ENCODE measurements at regions not wholly inside any gene's neighbourhood (a gene's known extent, or its start where the extent isn't known, plus 50 kb on each side); places are given as distances from the start of the nearest gene placed in this dataset.

DNA sequence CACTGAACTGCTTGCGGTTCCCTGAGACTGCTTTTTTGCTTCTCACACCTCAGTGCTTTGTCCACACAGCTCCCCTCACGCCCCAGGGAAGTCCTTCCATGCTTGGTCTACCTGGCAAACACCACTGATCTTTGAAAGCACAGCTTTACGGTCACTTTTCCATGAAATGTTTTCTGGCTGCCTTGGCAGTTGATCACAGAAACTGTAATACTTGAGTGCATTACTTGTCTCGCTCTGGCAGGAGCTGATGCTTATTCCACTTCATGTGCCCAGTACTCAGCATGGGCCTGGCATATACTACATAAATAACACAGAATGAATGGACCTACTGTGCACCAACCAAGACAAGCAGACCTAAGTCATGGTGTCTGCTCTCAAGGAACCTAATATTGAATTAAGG lies 121.1 kb downstream of the MEX3B start:
- 13% methylated on average over 4 of the region's 4 CpGs for WGBS (ENCODE audit: missing lambda C conversion rate)
- Histone ChIP-seq H3K9me3 (peaks cover 6% of the 10 kb centered on the region; the same call in 2 of the 3 replicates), H3K4me2 (no peak overlapping the region), H3K27ac (no peak overlapping the region), H3K4me1 (no peaks in the 10 kb centered on the region), H3K4me3 (no peak overlapping the region)
- TF ChIP-seq, protein P1, sequence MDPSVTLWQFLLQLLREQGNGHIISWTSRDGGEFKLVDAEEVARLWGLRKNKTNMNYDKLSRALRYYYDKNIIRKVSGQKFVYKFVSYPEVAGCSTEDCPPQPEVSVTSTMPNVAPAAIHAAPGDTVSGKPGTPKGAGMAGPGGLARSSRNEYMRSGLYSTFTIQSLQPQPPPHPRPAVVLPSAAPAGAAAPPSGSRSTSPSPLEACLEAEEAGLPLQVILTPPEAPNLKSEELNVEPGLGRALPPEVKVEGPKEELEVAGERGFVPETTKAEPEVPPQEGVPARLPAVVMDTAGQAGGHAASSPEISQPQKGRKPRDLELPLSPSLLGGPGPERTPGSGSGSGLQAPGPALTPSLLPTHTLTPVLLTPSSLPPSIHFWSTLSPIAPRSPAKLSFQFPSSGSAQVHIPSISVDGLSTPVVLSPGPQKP (IDR thresholded peaks at IDR 0.05; ENCODE audit: low read depth, low read length), result no peak
- no peak for FAIRE-seq
- no peak for ATAC-seq
- POLR2A ChIA-PET, result no interaction called here
- CTCF ChIA-PET, result no interaction called here
- DNase-seq (ENCODE audit: low read depth in 1 of 2, low spot score in 1 of 2), result no peak

DNA sequence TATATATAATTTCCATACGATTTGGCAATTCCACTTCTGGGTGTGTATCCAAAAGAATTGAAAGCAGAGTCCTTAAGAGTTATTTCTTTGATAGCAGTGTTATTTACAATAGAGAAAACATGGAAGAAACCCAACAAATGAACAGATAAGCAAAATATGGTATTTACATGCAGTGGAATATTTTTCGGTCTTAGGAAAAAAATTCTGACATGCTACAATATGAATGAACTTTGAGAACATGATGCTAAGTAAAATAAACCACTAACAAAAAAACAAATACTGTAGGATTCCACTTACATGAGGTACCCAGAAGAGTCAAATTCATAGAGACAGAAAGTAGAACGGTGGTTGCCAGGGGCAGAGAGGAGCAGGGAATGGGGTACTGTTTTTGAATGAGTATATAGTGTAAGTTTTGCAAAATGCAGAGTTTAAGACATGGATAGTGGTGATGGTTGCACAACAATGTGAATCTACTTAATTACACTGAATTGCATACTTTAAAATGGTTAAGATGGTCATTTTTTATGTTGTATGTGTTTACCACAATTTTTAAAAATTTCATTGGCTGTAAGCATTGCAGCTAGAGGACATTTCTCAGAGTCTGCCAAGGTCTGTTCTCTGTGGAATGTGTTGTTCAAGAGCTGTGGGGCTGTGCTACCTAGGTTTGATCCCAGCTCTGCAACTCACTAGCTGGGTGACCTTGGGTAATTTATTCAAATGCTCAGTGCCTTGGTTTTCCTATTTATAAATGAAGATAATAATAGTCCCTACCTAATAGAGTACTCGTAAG lies 122.1 kb downstream of the MEX3B start:
- Histone ChIP-seq H3K9me3 (peaks cover 10% of the 10 kb centered on the region; the same call in 2 of the 3 replicates), H3K27ac (no peak overlapping the region), H3K4me1 (no peaks in the 10 kb centered on the region), H3K4me3 (no peak overlapping the region), H3K4me2 (no peak overlapping the region)
- ATAC-seq, result no peak
- FAIRE-seq, result no peak
- TF ChIP-seq HEYL (CRISPR knock-in tag; IDR thresholded peaks at IDR 0.05) (no peak), TFCP2L1 (CRISPR knock-in tag; IDR thresholded peaks at IDR 0.05) (no peak), JUNB (IDR thresholded peaks at IDR 0.05) (no peak), MYC (IDR thresholded peaks at IDR 0.05; ENCODE audit: borderline replicate concordance, low read length) (no peak), ZNF302 (CRISPR knock-in tag; IDR thresholded peaks at IDR 0.05) (no peak), RFX5 (IDR thresholded peaks at IDR 0.05) (no peak), NPAS2 (CRISPR knock-in tag; IDR thresholded peaks at IDR 0.05; ENCODE audit: borderline replicate concordance) (no peak), ZC3H11A (IDR thresholded peaks at IDR 0.05) (no peak), KDM5A (IDR thresholded peaks at IDR 0.05) (no peak)
- TF ChIP-seq, protein P2, sequence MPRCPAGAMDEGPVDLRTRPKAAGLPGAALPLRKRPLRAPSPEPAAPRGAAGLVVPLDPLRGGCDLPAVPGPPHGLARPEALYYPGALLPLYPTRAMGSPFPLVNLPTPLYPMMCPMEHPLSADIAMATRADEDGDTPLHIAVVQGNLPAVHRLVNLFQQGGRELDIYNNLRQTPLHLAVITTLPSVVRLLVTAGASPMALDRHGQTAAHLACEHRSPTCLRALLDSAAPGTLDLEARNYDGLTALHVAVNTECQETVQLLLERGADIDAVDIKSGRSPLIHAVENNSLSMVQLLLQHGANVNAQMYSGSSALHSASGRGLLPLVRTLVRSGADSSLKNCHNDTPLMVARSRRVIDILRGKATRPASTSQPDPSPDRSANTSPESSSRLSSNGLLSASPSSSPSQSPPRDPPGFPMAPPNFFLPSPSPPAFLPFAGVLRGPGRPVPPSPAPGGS (IDR thresholded peaks at IDR 0.05), result no peak
- 17% methylated on average over 4 of the region's 4 CpGs for WGBS (ENCODE audit: missing lambda C conversion rate)
- DNase-seq (ENCODE audit: low read depth in 1 of 2, low spot score in 1 of 2), result no peak
- POLR2A ChIA-PET, result no interaction called here
- CTCF ChIA-PET, result no interaction called here

DNA sequence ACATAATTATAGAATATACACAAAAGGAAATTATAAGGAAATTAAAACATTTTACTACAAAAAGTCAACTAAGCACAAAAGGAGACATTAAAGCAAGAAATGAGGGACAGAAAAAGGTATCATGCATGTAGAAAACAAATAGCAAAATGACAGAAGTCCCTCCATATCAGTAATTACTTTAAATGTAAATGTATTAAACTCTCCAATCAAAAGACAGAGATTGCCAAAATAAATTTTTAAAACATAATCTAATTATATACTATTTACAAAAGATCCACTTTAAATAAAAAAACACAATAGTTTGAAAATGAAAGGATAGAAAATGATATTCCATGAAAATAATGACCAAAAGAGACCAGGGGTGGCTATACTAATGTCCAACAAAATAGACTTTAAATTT lies 123.7 kb downstream of the MEX3B start:
- ChIA-PET POLR2A (no interaction called here), CTCF (no interaction called here)
- TF ChIP-seq ZNF302 (CRISPR knock-in tag; IDR thresholded peaks at IDR 0.05) (no peak), MYC (IDR thresholded peaks at IDR 0.05; ENCODE audit: borderline replicate concordance, low read length) (no peak), JUNB (IDR thresholded peaks at IDR 0.05) (no peak), HDAC2 (IDR thresholded peaks at IDR 0.05) (no peak), ESRRA (IDR thresholded peaks at IDR 0.05; ENCODE audit: borderline replicate concordance, low read length) (no peak), FOXS1 (CRISPR knock-in tag; IDR thresholded peaks at IDR 0.05) (no peak), ZFP36 (IDR thresholded peaks at IDR 0.05; ENCODE audit: borderline replicate concordance, partially characterized antibody) (no peak), HOXB5 (CRISPR knock-in tag; IDR thresholded peaks at IDR 0.05) (no peak), RNF2 (IDR thresholded peaks at IDR 0.05; ENCODE audit: borderline replicate concordance, low read depth) (no peak), ZSCAN20 (CRISPR knock-in tag; IDR thresholded peaks at IDR 0.05) (no peak)
- TF ChIP-seq, protein P3, sequence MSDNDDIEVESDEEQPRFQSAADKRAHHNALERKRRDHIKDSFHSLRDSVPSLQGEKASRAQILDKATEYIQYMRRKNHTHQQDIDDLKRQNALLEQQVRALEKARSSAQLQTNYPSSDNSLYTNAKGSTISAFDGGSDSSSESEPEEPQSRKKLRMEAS (IDR thresholded peaks at IDR 0.05), result no peak
- TF ChIP-seq, protein P4, sequence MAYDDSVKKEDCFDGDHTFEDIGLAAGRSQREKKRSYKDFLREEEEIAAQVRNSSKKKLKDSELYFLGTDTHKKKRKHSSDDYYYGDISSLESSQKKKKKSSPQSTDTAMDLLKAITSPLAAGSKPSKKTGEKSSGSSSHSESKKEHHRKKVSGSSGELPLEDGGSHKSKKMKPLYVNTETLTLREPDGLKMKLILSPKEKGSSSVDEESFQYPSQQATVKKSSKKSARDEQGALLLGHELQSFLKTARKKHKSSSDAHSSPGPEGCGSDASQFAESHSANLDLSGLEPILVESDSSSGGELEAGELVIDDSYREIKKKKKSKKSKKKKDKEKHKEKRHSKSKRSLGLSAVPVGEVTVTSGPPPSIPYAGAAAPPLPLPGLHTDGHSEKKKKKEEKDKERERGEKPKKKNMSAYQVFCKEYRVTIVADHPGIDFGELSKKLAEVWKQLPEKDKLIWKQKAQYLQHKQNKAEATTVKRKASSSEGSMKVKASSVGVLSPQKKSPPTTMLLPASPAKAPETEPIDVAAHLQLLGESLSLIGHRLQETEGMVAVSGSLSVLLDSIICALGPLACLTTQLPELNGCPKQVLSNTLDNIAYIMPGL (CRISPR knock-in tag; IDR thresholded peaks at IDR 0.05; ENCODE audit: borderline replicate concordance), result no peak
- TF ChIP-seq, protein P2 (IDR thresholded peaks at IDR 0.05), result no peak
- TF ChIP-seq, protein P5, sequence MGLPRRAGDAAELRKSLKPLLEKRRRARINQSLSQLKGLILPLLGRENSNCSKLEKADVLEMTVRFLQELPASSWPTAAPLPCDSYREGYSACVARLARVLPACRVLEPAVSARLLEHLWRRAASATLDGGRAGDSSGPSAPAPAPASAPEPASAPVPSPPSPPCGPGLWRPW (IDR thresholded peaks at IDR 0.05), result no peak
- TF ChIP-seq, protein P6, sequence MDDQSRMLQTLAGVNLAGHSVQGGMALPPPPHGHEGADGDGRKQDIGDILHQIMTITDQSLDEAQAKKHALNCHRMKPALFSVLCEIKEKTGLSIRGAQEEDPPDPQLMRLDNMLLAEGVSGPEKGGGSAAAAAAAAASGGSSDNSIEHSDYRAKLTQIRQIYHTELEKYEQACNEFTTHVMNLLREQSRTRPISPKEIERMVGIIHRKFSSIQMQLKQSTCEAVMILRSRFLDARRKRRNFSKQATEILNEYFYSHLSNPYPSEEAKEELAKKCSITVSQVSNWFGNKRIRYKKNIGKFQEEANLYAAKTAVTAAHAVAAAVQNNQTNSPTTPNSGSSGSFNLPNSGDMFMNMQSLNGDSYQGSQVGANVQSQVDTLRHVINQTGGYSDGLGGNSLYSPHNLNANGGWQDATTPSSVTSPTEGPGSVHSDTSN (IDR thresholded peaks at IDR 0.05), result no peak

More for the DNA sequence above, 123.7 kb downstream of the MEX3B start:
- Histone ChIP-seq H3K4me1 (no peaks in the 10 kb centered on the region), H3K4me2 (no peak overlapping the region), H3K9me3 (peaks cover 21% of the 10 kb centered on the region; the same call in 2 of the 3 replicates), H3K4me3 (no peak overlapping the region), H3K27ac (no peak overlapping the region)
- ATAC-seq (no peak), DNase-seq (ENCODE audit: low read depth in 1 of 2, low spot score in 1 of 2) (no peak), FAIRE-seq (no peak)

Measured in A549 (cell line).